ENCODE measurements at regions not wholly inside any gene's neighbourhood (a gene's known extent, or its start where the extent isn't known, plus 50 kb on each side); places are given as distances from the start of the nearest gene placed in this dataset.

DNA sequence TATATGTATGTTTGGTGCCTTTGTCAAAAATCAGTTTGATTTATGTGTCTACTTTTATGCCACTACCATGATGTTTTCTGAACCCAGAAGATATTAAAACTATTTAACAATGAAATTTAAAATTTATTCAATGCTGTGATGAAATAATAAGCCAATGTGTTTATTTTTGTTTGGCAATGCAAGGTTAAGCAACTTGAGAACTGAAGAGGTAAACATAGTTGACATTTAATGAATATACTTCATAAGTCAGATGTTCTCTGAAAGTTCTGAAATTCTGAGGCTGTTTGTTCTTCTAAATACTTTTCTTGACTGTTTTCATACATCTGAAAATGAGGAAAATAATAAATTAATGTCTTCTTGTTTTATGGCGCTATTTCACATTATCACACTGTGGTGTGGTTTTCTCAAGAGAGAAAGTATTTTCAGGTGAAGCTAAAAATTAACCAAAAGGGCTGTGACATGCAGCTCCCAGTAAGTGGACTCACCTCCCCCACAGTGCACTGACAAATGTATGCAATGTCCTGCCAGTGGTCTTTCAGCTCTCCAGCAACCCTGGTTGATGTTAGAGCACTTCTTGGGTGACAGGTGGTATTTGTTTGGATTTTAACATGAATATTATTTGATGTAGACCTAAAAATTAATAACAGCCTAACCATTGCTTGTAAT is 863.6 kb upstream of the SALL3 start:
- DNase-seq (ENCODE audit: low spot score): no peak

DNA sequence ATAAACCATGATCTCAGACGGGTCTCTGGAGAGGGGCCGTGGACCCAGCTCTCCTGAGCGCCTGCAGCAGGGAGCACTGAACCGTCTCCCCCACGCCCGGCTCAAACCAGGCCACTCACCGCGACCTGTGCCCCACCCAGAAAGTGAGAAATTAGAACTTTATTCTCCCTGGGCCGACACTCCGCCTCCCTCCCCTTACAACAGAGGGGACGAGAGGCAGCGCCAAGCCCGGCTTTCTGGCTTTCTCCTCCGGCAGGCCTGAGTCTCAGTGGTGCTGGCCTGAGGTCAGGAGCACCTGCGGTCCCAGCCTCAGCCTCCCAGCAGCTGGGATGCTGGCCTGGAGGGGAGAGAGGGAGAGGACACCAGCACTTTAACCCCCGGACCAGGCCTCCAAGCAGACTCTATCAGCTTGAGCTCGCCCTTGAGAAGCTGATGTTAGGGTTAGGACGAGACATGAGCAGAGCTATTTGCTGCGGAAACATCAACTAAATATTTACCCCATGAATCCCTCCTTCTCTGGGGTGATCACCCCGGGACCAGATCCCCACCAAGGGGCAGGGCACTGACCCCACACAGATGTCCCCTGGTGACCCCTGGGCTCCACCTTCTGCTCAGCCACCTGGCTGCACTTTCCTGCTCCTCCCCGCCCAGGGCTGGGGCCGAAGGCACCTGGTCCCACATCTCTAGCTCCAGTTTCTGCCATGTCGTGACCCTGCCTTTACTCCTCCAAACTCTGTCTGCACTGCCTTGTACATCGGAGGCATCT is 856.3 kb upstream of the SALL3 start:
- no peak for DNase-seq (ENCODE audit: low spot score)

DNA sequence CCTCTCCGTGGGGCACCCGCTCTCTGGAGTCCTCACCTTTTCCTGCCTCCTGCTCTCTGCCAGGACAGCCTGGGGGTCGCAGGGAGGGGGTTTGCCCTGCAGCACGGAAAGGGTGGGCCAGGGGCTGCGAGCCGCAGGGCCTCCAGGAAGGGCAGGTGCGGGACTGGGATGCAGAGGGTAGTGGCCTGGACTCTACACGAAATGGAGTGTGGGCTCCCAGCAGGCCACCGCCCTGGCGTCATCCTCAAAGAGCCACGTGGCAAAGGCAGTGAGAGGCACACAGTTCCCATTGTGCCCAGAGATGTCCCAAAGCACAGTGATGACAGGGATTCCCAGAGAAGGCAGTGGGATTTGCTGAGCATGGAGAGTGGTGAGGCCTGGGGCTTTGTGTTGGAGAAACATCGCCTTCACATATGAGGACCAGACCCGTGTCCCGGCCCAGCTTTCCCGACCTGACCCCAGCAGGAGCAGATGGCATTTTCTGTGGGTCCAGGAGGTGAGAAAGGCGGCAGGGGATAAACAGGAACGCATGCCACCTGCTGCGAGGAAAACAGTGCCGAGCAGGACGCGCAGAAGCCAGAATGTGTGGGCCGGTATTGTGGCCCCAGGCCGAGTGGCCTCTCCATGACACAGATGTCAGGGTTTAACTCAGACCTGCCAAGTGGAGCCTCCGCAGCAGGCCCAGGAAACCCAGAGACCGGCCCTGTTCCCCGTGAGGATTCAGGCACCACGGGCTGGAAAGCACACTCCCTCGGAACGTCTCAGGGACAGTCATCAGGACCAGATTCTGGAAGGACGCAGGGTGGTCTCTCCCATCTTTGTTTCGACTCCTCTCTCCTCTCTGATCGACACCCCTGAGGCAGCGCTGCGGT is 855.5 kb upstream of the SALL3 start:
- no peak for DNase-seq (ENCODE audit: low spot score)

DNA sequence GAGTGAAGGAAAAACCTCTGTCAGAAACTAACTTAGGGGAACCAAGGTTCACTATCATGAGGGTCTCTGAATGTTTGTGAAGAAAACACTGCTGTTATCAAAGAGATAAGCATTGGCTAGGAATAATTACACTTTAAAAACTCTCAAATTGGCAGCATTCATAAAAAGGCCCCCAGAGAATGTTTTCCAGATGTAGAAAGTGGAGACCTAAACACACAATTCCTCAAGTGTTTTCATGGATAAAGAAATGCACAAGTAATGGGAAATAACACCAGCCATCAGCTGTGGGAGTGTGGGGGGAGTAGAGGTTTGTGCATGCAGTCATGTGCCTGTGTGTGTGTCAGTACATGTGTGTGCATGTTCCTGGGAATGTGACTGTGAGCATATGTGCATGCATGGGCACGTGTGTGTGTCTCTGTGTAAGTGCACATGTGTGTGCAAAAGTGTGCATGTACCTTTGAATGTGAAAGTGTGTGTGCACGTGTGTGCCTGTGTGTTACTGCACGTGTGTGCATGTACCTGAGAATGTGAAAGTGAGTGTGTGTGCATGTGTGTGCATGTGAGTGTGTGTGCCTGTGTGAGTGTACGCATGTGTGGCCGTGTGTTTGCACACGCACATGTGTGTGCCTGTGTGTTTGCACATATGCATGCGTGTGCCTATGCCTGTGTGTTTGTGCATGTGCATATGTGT is 854.3 kb upstream of the SALL3 start:
- no peak for DNase-seq (ENCODE audit: low spot score)

DNA sequence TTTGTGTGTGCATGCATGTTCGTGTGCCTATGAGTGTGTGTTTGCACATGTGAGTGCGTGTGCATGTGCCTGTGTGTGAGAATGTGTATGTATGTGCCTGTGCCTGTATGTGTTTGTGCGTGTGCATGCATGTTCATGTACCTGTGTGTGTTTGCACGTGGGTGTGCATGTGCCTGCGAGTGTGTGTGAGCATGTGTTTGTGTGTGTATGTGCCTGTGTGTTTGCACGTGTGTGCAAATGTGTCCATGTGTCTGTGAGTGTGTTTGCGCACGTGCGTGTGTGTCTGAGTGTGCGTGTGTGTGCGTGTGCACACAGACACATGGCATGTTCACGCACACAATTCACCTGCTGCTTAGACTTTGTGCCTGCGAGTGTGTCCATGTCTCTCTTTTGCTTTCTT is 853.5 kb upstream of the SALL3 start:
- DNase-seq (ENCODE audit: low spot score): no peak

DNA sequence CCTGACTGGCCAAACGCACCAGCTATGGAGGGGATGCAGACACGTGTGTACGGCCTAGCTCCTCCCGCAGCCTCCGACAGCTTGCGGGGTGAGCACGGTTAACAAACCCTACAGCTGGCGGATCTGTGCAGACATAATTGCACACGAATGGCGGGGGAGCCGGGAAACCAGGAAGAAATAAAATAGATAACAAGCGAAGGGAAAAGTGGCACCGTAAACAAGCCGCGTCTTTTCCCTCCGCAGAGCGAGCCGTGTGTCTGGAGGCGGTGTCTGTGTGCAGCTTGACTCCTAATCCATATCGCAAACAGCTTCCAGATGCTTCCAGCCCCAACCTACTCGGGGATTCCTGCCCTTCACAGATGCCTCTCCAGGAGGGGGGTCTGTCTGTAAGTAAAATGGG is 853.1 kb upstream of the SALL3 start:
- no peak for DNase-seq (ENCODE audit: low spot score)

DNA sequence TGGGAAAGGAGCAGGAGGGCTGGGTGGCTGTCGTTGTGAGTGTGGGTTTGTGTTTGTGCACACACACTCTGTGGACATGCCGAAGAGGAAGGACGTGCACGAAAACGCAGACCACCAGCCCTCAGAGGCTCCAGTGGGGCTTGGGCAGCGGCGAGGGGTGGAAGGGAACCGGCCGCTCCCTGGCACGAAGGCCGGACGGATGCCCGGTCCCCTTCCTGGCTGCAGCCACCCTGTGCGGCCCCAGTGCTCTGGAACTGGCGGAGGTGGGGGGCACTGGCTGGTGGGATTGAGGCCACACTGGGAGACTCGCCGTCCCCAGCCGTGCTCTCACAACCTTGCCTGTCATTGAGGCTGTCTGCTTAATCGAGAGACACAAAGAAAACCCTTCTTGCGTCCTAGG is 852.6 kb upstream of the SALL3 start:
- no peak for DNase-seq (ENCODE audit: low spot score)

DNA sequence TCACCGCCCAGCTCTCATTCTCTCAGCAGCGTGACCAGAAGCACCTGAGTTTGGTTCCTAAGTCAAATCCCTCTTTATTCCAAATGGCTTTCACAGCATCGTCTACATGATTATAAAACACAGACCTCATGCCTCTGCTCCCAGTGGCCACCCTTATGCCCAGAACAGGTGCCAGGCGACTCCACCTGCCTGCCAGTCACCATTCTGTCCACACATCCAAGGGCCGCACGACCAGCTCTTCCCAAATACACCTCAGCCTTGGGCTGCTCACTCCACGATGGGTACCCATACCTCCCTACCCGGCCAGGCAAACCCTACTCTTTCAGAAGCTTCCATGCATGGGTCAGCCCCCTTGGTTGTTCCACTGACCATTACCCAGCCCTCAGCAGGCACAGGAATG is 851.6 kb upstream of the SALL3 start:
- DNase-seq (ENCODE audit: low spot score): no peak

DNA sequence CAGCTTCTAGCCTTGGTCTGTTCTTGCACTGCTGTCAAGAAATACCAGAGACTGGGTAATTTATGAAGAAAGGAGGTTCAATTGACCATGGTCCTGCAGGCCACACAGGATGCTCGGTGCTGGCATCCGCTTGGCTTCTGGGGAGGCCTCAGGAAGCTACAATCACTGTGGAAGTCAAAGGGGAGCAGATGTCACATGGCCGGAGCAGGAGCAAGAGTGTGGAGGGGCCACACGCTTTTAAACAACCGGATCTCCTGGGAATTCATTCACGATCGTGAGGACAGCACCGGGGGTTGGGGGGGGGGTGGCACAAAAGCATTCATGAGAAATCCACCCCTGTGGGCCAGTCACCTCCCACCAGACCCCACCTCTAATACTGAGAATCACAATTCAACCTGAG is 850.4 kb upstream of the SALL3 start:
- no peak for DNase-seq (ENCODE audit: low spot score)

DNA sequence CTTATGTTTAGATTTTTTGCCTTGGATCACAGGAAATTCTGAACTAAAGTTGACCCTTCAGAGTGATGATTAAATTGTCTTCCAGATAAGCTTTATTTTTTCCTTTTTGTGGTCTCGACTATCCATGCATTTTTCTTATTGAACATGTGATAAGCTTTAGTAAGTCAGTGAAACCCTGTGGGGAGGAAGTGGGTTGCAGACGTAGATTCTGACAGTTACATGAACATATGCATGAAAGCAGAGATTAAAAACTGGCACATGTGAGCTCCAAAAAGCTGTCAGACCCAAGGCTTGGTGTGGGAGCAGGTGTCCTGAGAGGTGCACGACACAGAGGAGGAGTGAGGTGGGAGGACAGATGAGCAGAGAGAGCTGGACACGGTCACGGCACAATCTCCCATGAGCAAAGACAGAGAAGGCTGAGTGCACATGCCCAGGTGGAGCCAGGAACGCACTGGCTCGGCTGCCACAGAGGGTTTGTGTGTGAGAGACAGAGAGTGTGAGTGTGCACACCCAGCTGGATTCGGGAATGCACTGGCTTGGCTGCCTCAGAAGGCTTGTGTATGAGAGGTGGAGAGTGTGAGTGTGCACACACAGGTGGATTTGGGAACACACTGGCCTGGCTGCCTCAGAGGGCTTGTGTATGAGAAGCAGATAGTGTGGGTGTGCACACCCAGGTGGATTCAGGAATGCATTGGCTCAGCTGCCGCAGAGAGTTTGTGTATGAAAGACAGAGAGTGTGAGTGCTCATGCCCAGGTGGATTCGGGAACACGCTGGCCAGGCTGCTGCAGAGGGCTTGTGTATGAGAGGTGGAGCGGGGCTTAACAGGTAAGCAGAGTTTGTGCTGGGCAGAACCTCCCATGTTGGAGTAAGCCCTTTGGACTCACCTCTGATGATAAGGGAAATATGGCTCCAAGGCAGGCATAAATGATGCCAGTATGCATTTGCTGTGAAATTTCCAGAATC is 849.1 kb upstream of the SALL3 start:
- no peak for DNase-seq (ENCODE audit: low spot score)

DNA sequence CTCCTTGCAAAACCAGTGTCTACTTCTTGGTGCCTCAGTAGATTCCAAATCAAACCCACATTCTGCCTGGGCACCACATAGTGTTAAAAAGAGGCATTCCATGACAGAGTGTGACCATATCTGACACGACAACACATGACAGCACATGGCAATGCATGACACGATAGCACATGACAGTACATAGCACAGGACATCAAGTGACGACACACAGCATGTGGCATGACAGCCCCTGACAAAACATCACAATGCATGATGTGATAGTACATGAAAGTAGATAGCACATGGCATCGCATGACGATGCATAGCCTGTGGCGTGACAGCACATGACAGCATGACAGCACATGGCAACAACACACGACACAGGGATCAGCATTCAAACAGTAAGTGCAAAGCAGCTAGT is 845.9 kb upstream of the SALL3 start:
- DNase-seq (ENCODE audit: low spot score): no peak

DNA sequence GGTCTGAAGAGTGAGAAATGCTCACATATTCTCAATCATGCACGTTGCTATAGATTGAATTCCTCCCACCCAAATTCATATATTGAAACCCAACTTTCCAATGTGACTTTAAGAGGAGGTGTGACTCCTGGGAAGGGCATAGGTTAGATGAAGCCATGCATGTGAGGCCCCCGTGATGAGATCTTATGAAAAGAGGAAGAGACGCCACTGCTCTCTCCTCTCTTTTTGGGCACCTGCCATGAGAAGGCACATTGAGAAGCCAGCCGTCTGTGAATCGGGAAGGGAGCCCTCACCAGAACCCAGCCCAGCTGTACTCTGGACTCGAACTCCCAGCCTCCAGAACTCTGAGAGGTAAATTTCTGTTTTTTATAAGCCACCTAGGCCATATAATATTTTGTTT is 842.6 kb upstream of the SALL3 start:
- no peak for DNase-seq (ENCODE audit: low spot score)

DNA sequence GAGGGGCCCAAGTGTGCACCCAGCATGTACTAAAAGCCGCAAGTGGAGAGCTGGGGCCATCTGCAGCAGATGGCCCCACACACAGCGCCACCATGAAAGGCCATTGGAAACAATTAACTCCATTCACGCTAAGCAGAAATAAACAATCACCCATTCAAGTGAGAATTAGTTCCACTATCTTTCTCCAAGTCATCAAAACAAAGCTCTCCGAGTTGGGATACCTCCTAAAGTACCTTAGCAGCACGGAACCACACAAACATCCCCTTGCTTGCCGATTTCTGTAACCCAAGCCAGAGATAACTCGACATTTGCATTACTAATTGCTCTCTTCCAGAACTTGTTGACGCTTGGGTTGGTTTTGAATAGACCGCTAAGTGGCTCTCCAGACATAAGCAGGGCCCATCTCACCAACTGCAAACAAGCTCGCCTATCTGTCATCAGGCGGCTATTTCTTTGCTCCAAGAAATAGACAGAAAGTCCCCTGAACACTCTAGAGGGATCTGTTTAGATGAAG is 840.6 kb upstream of the SALL3 start:
- DNase-seq (ENCODE audit: low spot score): no peak

DNA sequence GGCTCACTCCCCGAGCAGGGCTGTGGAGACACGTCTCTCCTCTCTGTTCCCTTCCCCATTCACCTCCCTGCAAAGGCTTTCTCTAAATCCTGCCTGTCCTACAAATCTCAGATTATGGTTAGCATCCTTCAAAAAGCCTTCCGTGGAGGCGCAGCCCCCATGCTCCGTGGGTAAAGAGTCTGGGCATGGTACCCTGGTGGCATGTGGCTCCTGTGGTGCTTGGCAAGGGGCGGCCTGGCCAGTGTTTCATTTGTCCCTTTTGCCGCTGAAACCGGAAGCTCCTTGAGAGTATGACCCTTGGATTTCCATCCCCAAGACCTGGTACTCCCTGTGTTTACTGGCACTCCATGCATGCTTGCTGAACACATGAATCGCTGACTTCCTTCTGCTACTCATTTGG is 839.3 kb upstream of the SALL3 start:
- DNase-seq (ENCODE audit: low spot score): no peak

DNA sequence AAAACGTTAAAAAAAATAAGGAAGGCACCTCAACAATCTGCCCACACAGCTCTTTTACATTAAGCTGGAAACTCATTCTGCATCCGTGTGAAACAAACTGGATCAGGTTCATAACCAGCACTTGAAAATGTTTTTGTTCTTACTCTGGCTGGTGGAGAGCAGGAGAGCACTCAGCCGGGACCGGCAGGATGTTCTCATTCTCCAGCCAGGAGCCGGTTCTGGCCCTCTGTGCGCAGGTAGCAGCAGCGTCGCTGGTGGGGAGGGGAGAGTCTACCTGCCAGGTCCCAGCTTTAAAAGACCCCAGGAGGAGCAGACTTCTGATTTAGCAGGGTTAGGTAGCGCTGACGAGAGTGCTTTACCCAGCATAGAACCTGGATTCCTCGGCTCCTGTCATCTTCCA is 834.9 kb upstream of the SALL3 start:
- no peak for DNase-seq (ENCODE audit: low spot score)

DNA sequence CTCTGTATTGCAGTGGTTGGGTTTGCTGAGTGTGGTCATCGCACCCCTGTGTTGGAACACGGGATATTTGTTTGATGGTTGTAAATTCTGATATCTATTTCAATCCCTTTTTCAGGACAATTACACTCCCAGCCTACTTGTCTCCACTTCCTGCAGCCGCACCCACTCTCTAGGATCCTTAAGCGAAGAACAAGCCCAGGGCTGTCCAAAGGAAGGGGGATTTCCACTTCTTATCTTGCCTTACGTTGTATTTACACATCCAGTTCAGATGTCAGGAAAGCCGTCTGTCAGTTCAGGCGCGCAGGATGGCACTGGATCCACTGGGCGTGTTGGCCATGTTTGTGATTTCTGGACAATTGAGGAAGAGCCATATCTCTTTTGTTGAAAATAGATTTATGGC is 834.5 kb upstream of the SALL3 start:
- DNase-seq (ENCODE audit: low spot score): no peak

DNA sequence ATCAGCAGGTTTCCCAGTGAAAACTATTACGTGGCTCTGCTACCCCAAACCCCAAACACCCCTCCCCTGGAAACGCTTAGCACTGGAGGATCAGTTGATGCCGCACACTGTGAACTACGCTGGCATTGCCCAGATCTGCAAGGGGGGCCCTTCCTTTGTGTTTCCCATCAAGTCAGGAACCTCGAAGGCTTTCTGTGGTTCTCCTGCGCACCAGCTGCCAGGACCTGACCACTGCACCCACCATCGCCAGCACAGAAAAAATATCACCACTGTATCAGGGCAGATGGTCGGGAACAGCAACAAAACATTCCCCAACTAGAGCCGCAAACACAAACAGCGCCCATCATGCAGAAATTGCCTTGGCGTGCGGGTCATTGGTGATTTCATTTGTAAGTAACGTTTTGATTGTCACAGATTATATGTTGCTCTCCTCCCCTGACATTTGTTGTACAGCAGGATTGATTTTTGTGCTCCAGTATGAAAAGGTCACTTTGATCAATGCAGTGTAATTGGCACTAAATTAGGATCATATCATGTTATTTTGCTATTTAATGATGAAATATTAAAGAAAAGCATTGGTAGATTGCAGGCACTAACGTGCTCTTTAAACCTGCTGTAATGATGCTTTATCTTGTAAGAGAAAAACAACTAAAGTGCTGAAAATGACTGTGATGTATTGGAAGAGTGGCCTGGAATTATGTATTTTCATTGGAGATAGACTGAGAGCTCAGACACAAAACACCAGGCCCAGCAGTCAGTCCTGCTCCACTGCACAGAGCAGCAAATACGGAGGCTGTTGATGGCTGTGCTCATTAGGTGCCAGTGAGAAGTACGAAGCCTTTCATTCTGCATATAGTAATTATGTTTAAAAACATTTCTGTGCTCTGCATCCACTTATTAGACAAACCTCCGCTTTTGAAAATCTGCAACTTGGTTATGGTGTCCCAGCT is 833.2 kb upstream of the SALL3 start:
- no peak for DNase-seq (ENCODE audit: low spot score)

DNA sequence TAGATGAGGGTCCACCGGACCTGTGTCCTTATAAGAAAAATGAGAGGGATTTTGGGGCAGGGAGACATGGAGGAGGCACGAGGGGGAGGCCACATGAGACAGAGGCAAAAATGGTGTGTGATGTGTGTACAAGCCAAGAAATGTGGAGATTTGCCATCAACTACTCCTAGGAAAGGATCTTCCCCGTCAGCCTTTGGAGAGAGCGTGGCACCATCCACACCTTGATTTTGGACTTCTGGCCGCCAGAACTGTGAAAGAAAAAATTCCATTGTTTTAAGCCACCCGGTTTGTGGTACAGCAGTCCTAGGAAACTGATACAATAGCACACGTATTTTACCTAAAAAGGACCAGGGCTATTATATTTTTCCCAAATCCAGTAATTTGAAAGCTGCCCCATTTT is 829.0 kb upstream of the SALL3 start:
- no peak for DNase-seq (ENCODE audit: low spot score)

DNA sequence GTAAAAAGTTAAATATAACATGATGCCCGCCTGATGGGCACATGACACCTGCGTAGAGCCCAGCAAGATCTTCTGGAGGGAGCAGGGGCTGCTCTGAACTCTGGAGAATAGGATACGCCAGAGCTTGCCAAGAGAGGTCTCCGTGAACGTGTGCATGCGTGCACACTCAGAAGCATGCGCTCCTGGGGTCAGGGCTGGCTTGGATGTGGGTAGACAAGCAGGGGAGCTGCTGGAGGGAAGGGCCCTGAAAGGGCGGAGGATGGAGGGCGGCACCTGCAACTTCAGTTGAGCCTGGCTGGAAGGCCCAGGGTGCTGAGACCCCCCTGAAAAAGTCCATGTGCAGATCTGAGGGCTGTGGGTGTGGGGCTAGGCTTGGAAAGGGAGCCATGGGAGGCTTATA is 828.4 kb upstream of the SALL3 start:
- DNase-seq (ENCODE audit: low spot score): no peak
